CD14-positive monocyte (primary cell): ENCODE measurements at regions not wholly inside any gene's neighbourhood (a gene's known extent, or its start where the extent isn't known, plus 50 kb on each side); places are given as distances from the start of the nearest gene placed in this dataset.
A peak's percentile ranks its signal among the peaks of the same experiment; 100 is the strongest.

Experiments used
- DNase-seq, 3 donors: peaks; one replicate each; pipeline ENCODE4 v3.0.0-alpha.2; 2011 to 2022
- H2AFZ ChIP-seq: 2 replicates; pipeline ENCODE4 v1.6.0; 2012; ENCODE audit warnings: mild to moderate bottlenecking, low read depth, low read length, inconsistent platforms; ENCODE audit not compliant: insufficient read depth, poor library complexity, severe bottlenecking
- H3K27ac ChIP-seq, 2 donors: 1 replicate in 1 of 2; 2 replicates in 1 of 2; pipeline ENCODE4 v1.5.1; 2012 to 2013; ENCODE audit warnings: low read length in 2 of 2, control low read depth in 1 of 2, inconsistent platforms in 1 of 2, low read depth in 1 of 2, mild to moderate bottlenecking in 1 of 2
- H3K27me3 ChIP-seq, 2 donors: one replicate each; pipeline versions ENCODE4 v1.6.0 to v1.6.1; 2011 to 2013; ENCODE audit warnings: low read length in 2 of 2; ENCODE audit not compliant: control insufficient read depth in 2 of 2, insufficient read depth in 2 of 2
- H3K36me3 ChIP-seq, 2 donors: replicated peaks in 1 of 2; 1 replicate in 1 of 2; 2 replicates in 1 of 2; pipeline versions ENCODE4 v1.5.1 to v1.6.1; 2012 to 2013; ENCODE audit warnings: low read length in 2 of 2, control low read depth in 1 of 2, inconsistent platforms in 1 of 2, mild to moderate bottlenecking in 1 of 2; ENCODE audit not compliant: insufficient read depth in 2 of 2, control insufficient read depth in 1 of 2
- H3K4me1 ChIP-seq, 2 donors: 1 replicate in 1 of 2; 2 replicates in 1 of 2; pipeline versions ENCODE4 v1.5.1 to v1.6.1; 2012 to 2013; ENCODE audit warnings: low read length in 2 of 2, control low read depth in 1 of 2, inconsistent platforms in 1 of 2, mild to moderate bottlenecking in 1 of 2, moderate library complexity in 1 of 2; ENCODE audit not compliant: insufficient read depth in 2 of 2, control insufficient read depth in 1 of 2
- H3K4me2 ChIP-seq: replicated peaks from 2 replicates; pipeline ENCODE3; 2012; ENCODE audit warnings: low read length, moderate library complexity, mild to moderate bottlenecking; ENCODE audit not compliant: poor library complexity, severe bottlenecking; ENCODE audit errors: extremely low read depth
- H3K4me3 ChIP-seq, 3 experiments: fragments of 200-600 bp in 1 of 3; sonication (generic) in 1 of 3; replicated peaks in 1 of 3; 1 replicate in 2 of 3; 2 replicates in 1 of 3; pipeline ENCODE4 v1.5.1; 2011 to 2013; ENCODE audit warnings: low read length in 3 of 3, mild to moderate bottlenecking in 3 of 3, control low read depth in 2 of 3, low read depth in 2 of 3, inconsistent platforms in 1 of 3, moderate library complexity in 1 of 3
- H3K79me2 ChIP-seq: 2 replicates; pipeline ENCODE4 v1.6.0; 2012; ENCODE audit warnings: mild to moderate bottlenecking, control low read depth, inconsistent platforms, low read length, moderate library complexity; ENCODE audit not compliant: insufficient read depth
- H3K9ac ChIP-seq: 2 replicates; pipeline ENCODE4 v1.6.0; 2017; ENCODE audit warnings: low read length, mild to moderate bottlenecking; ENCODE audit not compliant: insufficient read depth, poor library complexity, severe bottlenecking
- H3K9me3 ChIP-seq, 2 donors: replicated peaks in 1 of 2; 1 replicate in 1 of 2; 2 replicates in 1 of 2; pipeline versions ENCODE4 v1.5.1 to v1.6.1; 2012 to 2013; ENCODE audit warnings: low read length in 2 of 2, control low read depth in 1 of 2; ENCODE audit not compliant: control insufficient read depth in 1 of 2, insufficient read depth in 1 of 2
- H4K20me1 ChIP-seq: 2 replicates; pipeline ENCODE4 v1.6.0; 2012; ENCODE audit warnings: mild to moderate bottlenecking, low read length, control low read depth, moderate library complexity; ENCODE audit not compliant: insufficient read depth
- H3K27ac Mint-ChIP-seq, 7 donors: one replicate each; pipeline ENCODE4 v1.8.0; 2020; ENCODE audit warnings: mild to moderate bottlenecking in 7 of 7, mixed read lengths in 7 of 7, moderate library complexity in 6 of 7, inconsistent platforms in 2 of 7
- H3K27me3 Mint-ChIP-seq, 3 donors: one replicate each; pipeline ENCODE4 v1.8.0; 2021 to 2022; ENCODE audit warnings: low read depth in 3 of 3, mild to moderate bottlenecking in 3 of 3, mixed read lengths in 3 of 3, moderate library complexity in 3 of 3, inconsistent platforms in 1 of 3
- H3K36me3 Mint-ChIP-seq, 2 donors: one replicate each; pipeline ENCODE4 v1.8.0; 2020; ENCODE audit warnings: mixed read lengths in 2 of 2, inconsistent platforms in 1 of 2, mild to moderate bottlenecking in 1 of 2
- H3K4me1 Mint-ChIP-seq: one replicate; pipeline ENCODE4 v1.8.0; 2020; ENCODE audit warnings: mild to moderate bottlenecking, mixed read lengths
- H3K4me3 Mint-ChIP-seq, 2 donors: one replicate each; pipeline ENCODE4 v1.8.0; 2020; ENCODE audit warnings: mild to moderate bottlenecking in 2 of 2, mixed read lengths in 2 of 2, moderate library complexity in 1 of 2
- H3K9me3 Mint-ChIP-seq, 7 donors: one replicate each; pipeline ENCODE4 v1.8.0; 2020 to 2022; ENCODE audit warnings: mixed read lengths in 7 of 7, mild to moderate bottlenecking in 6 of 7, moderate library complexity in 6 of 7, inconsistent platforms in 2 of 7
- CTCF ChIP-seq: fragments of 200-600 bp; IDR thresholded peaks from one replicate; pipeline ENCODE4 v1.8.0; 2022; ENCODE audit warnings: antibody characterized with exemption, mild to moderate bottlenecking
- WGBS: methylation state at CpG from one replicate; pipeline ENCODE4 v1.1.5; 2013; ENCODE audit warnings: missing lambda C conversion rate; ENCODE audit not compliant: insufficient coverage; 5-methylcytosine and 5-hydroxymethylcytosine counted together
- intact Hi-C, 2 donors: fragments of 100-400 bp; cut with micrococcal nuclease; formaldehyde crosslinking; loops; one replicate each; pipeline versions ENCODE4 v1.15.0 to v1.15.1; 2023

DNA sequence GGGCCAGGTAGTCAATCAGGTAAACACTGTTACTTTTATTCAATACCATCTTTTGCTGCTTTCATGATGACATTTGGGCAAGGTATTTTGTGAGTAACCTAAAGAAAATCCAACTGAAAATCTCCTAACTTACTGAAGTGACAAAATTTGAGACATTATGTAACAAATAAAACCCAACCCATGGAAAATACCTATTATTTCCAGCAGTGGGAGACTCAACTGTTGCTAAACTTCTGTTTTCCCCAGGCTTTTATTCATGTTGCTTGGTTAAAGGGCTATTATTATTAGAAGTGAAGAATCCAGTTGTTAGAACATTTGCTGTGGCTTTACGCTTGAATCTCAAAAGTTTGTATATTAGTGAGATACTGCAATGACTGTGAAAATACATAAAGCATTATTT lies 215.9 kb downstream of the MDFIC start:
- Mint-ChIP-seq H3K9me3 (peaks cover 6 to 15% (median 7%) of the 10 kb centered on the region in 7 donors), H3K27me3 (no peaks in the 10 kb centered on the region), H3K4me3 (no peak overlapping the region), H3K27ac (no peak overlapping the region), H3K4me1 (peaks cover 19% of the 10 kb centered on the region), H3K36me3 (no peaks in the 10 kb centered on the region)
- no peak for TF ChIP-seq CTCF
- Histone ChIP-seq H3K9me3 (no peaks in the 10 kb centered on the region), H3K9ac (no peak overlapping the region), H3K4me3 (no peak overlapping the region), H3K27me3 (no peaks in the 10 kb centered on the region), H3K4me2 (no peak overlapping the region), H3K36me3 (no peaks in the 10 kb centered on the region), H3K4me1 (peaks cover 16 to 23% of the 10 kb centered on the region in 2 donors), H3K79me2 (no peaks in the 10 kb centered on the region), H3K27ac (no peak overlapping the region), H2AFZ (no peak overlapping the region), H4K20me1 (no peaks in the 10 kb centered on the region)
- no peak for DNase-seq
- intact Hi-C loops = no loop called here
- no CpG with 5 or more reads among the region's 1 CpG for WGBS

GRCh38 chr7:115136796-115137443 lies 215.0 kb downstream of the MDFIC start:
- Histone ChIP-seq H3K4me1 (peaks cover 16 to 23% of the 10 kb centered on the region in 2 donors), H3K27ac (no peak overlapping the region), H3K4me3 (no peak overlapping the region), H3K9ac (no peak overlapping the region), H3K9me3 (no peaks in the 10 kb centered on the region), H2AFZ (no peak overlapping the region), H3K79me2 (no peaks in the 10 kb centered on the region), H4K20me1 (no peaks in the 10 kb centered on the region), H3K27me3 (no peaks in the 10 kb centered on the region), H3K4me2 (no peak overlapping the region), H3K36me3 (no peaks in the 10 kb centered on the region)
- intact Hi-C loops = no loop called here
- 91% methylated on average over 2 of the region's 3 CpGs for WGBS
- H3K4me1 Mint-ChIP-seq = peaks cover 19% of the 10 kb centered on the region
- no peaks in the 10 kb centered on the region for H3K36me3 Mint-ChIP-seq
- H3K4me3 Mint-ChIP-seq = no peak overlapping the region
- DNase-seq = no peak
- peaks cover 6 to 16% (median 8%) of the 10 kb centered on the region in 7 donors for H3K9me3 Mint-ChIP-seq
- H3K27ac Mint-ChIP-seq = peak overlapping the region in 1 of 7 donors; percentile 66
- no peak for TF ChIP-seq CTCF
- H3K27me3 Mint-ChIP-seq = no peaks in the 10 kb centered on the region
